ENCODE measurements at regions not wholly inside any gene's neighbourhood (a gene's known extent, or its start where the extent isn't known, plus 50 kb on each side); places are given as distances from the start of the nearest gene placed in this dataset.

DNA sequence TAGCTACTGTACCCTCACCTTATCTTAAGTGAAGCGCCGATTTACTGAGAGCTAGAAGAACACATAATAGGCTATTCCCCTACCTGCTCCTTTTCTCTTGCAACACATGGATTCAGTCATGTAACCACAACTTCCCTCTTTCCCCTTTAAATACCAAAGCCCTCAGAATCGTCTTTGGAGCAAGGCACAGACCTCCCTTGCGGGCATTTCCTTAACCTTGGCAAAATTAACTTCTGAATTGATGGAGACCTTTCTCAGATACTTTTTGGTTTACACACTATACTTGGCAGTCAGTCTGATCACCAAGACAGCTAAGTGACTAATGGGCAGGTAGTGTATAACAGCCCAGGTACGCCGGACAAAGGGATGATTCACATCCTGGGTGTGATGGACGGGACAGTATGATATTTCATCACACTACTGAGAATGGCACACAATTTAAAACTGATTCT is 72.7 kb upstream of the SEC61G start:
- Histone ChIP-seq H3K27me3 (ENCODE audit: control insufficient read depth, insufficient read depth, low read length) (no peaks in the 10 kb centered on the region), H3K4me1 (ENCODE audit: control insufficient read depth, insufficient read depth, low read length) (0 out of 2 replicates have a peak, but pooled peaks cover 3% of the 10 kb centered on the region), H3K4me3 (ENCODE audit: low read depth in 2 of 2, low read length in 2 of 2) (no peak overlapping the region), H3K9me3 (ENCODE audit: control insufficient read depth, insufficient read depth, low read depth, low read length) (no peaks in the 10 kb centered on the region), H3K36me3 (ENCODE audit: control insufficient read depth, insufficient read depth, low read length) (no peaks in the 10 kb centered on the region), H3K27ac (ENCODE audit: low read length) (no peak overlapping the region)
- intact Hi-C loops (cut with micrococcal nuclease; ENCODE audit: unreplicated experiment), result no loop called here
- BruUV-seq (replicated peaks), result no TSS peak
- ATAC-seq (peak; percentile 67), DNase-seq (ENCODE audit: low read depth, low spot score) (no peak)
- ChIA-PET POLR2A (no interaction called here), CTCF (no interaction called here)
- TF ChIP-seq, protein P1, sequence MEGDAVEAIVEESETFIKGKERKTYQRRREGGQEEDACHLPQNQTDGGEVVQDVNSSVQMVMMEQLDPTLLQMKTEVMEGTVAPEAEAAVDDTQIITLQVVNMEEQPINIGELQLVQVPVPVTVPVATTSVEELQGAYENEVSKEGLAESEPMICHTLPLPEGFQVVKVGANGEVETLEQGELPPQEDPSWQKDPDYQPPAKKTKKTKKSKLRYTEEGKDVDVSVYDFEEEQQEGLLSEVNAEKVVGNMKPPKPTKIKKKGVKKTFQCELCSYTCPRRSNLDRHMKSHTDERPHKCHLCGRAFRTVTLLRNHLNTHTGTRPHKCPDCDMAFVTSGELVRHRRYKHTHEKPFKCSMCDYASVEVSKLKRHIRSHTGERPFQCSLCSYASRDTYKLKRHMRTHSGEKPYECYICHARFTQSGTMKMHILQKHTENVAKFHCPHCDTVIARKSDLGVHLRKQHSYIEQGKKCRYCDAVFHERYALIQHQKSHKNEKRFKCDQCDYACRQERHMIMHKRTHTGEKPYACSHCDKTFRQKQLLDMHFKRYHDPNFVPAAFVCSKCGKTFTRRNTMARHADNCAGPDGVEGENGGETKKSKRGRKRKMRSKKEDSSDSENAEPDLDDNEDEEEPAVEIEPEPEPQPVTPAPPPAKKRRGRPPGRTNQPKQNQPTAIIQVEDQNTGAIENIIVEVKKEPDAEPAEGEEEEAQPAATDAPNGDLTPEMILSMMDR (IDR thresholded peaks at IDR 0.05), result no peak
- TF ChIP-seq, protein P2, sequence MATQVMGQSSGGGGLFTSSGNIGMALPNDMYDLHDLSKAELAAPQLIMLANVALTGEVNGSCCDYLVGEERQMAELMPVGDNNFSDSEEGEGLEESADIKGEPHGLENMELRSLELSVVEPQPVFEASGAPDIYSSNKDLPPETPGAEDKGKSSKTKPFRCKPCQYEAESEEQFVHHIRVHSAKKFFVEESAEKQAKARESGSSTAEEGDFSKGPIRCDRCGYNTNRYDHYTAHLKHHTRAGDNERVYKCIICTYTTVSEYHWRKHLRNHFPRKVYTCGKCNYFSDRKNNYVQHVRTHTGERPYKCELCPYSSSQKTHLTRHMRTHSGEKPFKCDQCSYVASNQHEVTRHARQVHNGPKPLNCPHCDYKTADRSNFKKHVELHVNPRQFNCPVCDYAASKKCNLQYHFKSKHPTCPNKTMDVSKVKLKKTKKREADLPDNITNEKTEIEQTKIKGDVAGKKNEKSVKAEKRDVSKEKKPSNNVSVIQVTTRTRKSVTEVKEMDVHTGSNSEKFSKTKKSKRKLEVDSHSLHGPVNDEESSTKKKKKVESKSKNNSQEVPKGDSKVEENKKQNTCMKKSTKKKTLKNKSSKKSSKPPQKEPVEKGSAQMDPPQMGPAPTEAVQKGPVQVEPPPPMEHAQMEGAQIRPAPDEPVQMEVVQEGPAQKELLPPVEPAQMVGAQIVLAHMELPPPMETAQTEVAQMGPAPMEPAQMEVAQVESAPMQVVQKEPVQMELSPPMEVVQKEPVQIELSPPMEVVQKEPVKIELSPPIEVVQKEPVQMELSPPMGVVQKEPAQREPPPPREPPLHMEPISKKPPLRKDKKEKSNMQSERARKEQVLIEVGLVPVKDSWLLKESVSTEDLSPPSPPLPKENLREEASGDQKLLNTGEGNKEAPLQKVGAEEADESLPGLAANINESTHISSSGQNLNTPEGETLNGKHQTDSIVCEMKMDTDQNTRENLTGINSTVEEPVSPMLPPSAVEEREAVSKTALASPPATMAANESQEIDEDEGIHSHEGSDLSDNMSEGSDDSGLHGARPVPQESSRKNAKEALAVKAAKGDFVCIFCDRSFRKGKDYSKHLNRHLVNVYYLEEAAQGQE (IDR thresholded peaks at IDR 0.05; ENCODE audit: insufficient read depth in 1 of 2, low read depth in 2 of 2, low read length in 1 of 2), result no peak
- TF ChIP-seq SIN3A (IDR thresholded peaks at IDR 0.05; ENCODE audit: borderline replicate concordance, insufficient read depth, low read depth, low read length) (no peak), TCF7L2 (IDR thresholded peaks at IDR 0.05; ENCODE audit: low read depth, low read length) (no peak), POLR2AphosphoS5 (IDR thresholded peaks at IDR 0.05; ENCODE audit: low read depth, low read length) (no peak)
- in situ Hi-C loops (cut with HindIII; ENCODE audit: low pct_unique_long_range_greater_than_20kb, low sequenced_read_pairs), result no loop called here

DNA sequence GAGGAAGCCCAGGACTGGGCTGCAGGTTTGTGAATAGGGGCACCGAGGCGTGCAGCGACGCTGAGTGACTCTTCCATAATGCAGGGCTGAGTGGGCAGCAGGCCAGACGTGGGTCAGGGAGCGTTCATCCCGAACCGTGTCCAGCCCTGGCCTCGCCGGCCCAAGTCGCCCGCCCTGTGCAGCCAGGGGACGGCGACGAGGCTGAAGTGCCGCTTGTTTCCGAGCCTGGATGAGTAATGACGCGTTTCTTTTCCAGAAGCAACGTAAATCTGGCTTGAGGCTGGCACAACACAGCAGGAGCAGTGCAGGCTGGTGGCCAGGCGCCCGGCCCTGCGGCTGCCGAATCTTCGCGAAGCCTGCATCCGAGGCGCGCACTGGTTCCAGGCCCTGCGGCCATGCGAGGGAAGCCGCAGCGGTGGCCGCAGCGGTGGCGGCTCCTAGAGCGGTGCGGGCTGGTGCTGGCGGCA is 74.0 kb upstream of the SEC61G start:
- in situ Hi-C loops (cut with HindIII; ENCODE audit: low pct_unique_long_range_greater_than_20kb, low sequenced_read_pairs), result no loop called here
- TF ChIP-seq, protein P2 (IDR thresholded peaks at IDR 0.05; ENCODE audit: insufficient read depth in 1 of 2, low read depth in 2 of 2, low read length in 1 of 2), result no peak
- TF ChIP-seq, protein P1 (IDR thresholded peaks at IDR 0.05), result no peak
- TF ChIP-seq SIN3A (IDR thresholded peaks at IDR 0.05; ENCODE audit: borderline replicate concordance, insufficient read depth, low read depth, low read length), result no peak
- no peak for TF ChIP-seq POLR2AphosphoS5 (IDR thresholded peaks at IDR 0.05; ENCODE audit: low read depth, low read length)
- TF ChIP-seq TCF7L2 (IDR thresholded peaks at IDR 0.05; ENCODE audit: low read depth, low read length), result no peak
- 0 out of 2 replicates have a peak, but pooled peaks cover 3% of the 10 kb centered on the region for H3K4me1 ChIP-seq (ENCODE audit: control insufficient read depth, insufficient read depth, low read length)
- H3K27ac ChIP-seq (ENCODE audit: low read length), result no peak overlapping the region
- H3K9me3 ChIP-seq (ENCODE audit: control insufficient read depth, insufficient read depth, low read depth, low read length), result no peaks in the 10 kb centered on the region
- ATAC-seq, result no peak
- no peak overlapping the region for H3K4me3 ChIP-seq (ENCODE audit: low read depth in 2 of 2, low read length in 2 of 2)
- intact Hi-C loops (cut with micrococcal nuclease; ENCODE audit: unreplicated experiment), result no loop called here
- no peaks in the 10 kb centered on the region for H3K36me3 ChIP-seq (ENCODE audit: control insufficient read depth, insufficient read depth, low read length)
- H3K27me3 ChIP-seq (ENCODE audit: control insufficient read depth, insufficient read depth, low read length), result no peaks in the 10 kb centered on the region
- ChIA-PET CTCF (no interaction called here), POLR2A (no interaction called here)
- DNase-seq (ENCODE audit: low read depth, low spot score), result no peak
- BruUV-seq (replicated peaks), result no TSS peak

Data from Panc1 (cell line).